IPS-11a (cell line): ENCODE measurements at regions not wholly inside any gene's neighbourhood (a gene's known extent, or its start where the extent isn't known, plus 50 kb on each side); places are given as distances from the start of the nearest gene placed in this dataset.

Experiments used
- H3K4me3 ChIP-seq: one replicate; pipeline ENCODE4 v1.5.1; 2013; ENCODE audit warnings: low read depth, low read length, control low read depth

DNA sequence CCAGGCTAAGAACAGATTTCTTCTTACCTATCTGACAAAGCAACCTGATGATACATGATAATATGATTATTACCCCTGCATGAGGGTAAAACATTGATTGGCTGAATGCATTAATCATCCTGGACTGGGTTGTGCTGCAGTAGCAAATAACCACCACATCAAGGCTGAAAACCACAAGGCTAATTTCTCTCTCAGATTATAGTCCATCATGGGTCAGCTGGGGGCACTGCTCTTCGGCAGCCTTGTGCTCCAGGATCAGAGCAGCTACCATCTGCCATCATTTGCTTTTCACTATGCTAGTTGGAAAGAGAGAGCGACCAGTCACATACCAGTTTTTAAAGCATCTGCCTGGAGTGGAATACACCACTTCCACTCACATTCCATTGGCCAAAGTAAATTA lies 383.5 kb downstream of the RASEF start:
- H3K4me3 ChIP-seq = no peak overlapping the region

DNA sequence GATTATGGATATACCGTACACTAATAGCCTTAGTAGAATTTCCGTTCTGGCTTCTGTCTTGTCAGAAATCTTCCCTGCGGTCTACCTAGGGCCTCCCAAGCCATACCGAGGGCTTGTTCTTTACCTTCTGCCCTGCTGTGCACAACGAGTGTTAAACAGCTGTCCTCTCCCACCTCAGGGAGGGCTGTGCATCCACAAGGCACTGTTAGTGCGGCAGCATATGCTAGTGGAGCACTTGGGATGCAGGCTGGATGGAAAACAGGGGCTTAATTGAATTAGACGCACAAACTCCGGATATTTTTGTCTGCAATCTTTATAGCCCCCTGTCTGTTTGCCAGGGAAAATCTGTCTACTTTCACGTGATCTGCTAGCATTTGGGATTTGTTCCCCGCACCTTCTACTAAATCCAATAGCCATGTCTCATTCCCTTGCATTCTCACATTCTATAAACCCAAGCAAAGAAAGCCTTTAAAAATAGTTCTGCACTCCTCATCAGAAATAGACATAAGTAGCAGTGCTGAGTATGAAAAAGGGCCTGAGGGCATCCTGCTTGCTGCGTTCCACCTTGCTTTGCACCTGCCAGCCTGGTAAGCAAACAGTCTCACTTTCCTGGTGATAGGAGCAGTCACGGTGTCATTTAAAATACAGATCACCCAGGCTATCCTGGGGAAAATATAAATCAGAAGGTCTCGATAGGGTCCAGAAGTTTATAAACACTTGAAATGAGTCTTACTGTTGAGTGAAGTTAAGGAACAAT lies 382.6 kb downstream of the RASEF start:
- no peak overlapping the region for H3K4me3 ChIP-seq

DNA sequence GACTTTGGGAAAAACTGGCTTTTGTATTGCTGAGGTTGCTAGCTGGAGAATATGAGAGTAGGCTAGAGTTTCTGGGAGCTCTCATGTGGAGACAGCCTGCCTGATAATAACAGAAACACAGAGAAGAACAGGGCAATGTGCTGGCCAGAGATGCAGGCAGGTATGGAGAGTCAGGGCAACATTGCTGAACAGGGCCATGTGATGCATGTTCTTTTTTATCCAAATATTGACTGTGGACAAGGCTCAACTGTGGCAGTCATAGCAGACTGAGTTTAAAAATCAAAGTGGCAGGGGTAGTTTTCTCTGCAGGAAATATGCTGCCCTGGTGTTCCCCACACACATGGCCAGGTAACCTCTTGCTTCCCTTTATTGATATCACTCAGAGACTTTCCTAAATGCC lies 381.1 kb downstream of the RASEF start:
- no peak overlapping the region for H3K4me3 ChIP-seq

DNA sequence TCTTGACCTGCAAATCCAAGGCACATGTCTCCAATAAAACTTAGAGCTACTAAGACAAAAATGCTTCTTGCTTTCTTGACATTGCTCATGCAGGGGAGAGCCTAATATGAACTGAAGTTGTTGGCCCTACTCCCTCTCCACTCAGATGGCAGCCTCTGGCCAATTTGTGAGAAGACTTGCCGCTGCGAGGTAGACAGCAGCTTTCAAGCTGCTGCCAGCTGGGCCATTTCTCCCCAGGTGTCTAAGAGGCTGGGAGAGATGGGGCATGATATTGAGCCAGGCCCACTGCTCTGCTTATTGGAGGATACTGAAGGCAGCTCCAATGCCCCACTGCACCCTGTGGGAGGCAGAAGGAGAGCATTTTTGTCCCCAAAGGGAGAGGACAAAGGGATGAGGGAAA lies 380.5 kb downstream of the RASEF start:
- no peak overlapping the region for H3K4me3 ChIP-seq

DNA sequence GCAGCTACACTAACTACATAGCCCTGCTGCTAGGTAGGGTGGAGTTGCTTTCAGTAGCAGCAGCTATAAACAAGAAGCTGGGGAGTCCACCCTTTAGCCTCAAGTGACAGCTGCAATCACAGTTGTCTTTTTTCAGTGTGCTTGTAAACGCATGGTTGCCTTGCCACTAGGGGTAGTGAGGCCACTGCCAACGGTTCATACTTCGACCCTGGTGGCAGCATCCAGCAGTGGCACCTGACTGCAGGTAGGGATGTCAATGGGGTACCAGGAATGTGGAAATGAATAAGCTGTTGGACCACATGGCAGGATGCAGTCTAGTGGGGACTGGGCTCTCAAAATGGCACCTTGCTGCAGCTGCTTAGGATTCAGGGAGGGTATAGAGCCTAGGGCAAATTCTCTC lies 367.2 kb downstream of the RASEF start:
- no peak overlapping the region for H3K4me3 ChIP-seq

DNA sequence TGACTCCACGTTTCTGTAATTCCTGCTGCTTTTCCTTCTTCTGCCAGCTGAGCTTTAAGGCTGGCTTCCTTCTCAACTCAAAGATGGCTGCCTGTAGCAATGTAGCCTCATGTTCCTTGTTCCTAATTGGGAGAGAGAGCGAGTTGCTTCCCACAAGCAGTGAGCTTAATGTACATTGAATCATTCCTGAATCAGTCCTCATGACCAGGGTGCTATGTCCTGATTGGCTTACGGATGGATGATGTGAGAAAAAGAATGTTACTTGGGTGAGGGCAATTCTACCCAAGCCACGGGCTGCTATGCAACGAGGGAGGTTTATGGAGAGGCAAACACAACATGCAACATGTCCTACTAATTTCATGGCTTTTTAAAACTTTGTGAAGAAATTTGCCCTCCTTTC lies 356.2 kb downstream of the RASEF start:
- no peak overlapping the region for H3K4me3 ChIP-seq

DNA sequence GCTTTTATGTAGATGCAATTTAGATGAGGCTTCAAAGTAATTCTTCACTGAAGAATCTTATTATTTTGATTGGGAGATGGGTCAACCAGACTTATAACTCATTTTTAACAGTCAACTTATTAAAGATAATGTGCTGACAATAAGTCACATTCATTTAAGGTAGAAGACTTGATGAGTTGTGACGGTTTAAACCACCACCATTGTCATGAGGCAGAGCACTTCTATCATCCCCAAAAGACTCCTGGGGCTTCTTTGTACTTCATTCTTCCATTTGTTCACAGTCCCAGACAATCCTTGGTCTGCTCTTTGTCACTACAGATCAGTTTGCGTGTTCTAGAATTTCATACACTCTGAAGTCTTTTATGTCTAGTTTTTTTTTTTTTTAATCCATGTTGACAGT lies 346.1 kb downstream of the RASEF start:
- H3K4me3 ChIP-seq = no peak overlapping the region

- no peak overlapping the region for H3K4me3 ChIP-seq
These were observed 342.4 kb downstream of the RASEF start for GRCh38 chr9:82720515-82720914.

DNA sequence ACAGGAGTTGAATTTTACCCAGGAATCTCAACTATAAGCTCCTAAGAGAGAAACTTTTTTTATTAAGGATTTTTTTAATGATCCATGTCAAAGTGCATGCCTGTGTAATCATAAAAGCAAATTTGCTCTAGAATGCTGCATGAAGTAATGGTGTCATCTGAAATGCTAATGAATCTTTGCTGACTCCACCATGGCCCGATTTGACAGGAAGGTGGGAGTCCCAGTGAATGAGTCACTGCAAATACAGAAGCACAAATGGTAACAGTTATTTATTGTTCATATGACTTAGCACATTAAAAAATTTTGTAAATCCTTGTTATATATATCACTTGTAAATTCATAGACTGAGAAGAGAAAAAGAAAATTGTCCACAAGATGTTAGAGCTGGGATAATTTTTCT lies 341.3 kb downstream of the RASEF start:
- no peak overlapping the region for H3K4me3 ChIP-seq

GRCh38 chr9:82722051-82722450 lies 340.9 kb downstream of the RASEF start:
- H3K4me3 ChIP-seq = no peak overlapping the region

DNA sequence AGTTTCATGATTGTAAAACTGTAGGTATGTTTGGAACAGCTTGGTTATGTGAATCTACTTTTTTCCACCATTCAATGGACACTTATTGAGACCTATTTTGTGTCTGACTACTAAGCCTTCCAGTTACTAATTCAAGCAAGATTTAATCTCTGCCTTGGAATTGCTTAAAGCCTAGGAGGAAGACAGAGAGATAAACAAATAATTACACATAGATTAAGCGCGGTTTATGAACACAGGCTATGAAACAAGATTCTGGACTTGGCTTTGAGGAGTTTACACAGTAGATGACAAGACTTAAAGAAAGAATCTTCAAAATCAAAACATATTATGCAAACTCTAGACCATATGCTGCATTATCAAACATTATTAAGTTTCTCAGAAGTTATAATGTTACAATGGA lies 340.4 kb downstream of the RASEF start:
- no peak overlapping the region for H3K4me3 ChIP-seq

- H3K4me3 ChIP-seq = no peak overlapping the region
These were observed 336.3 kb downstream of the RASEF start for GRCh38 chr9:82726424-82727276.

DNA sequence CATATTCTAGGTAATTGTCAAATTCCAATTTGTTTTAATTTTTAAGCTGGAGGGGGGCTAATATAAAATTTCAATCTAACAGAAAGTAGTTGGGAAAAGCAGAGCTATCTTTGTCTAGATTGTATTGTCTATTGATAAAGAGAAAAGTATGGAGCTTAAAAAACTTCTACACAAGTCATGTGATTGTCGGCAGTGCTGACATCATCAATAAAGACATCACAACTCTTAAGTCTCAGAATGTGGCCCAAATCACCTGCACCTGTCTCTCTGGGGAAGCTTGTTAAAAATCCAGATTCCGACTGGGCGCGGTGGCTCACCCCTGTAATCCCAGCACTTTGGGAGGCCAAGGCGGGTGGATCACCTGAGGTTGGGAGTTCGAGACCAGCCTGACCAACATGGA lies 333.8 kb downstream of the RASEF start:
- no peak overlapping the region for H3K4me3 ChIP-seq

GRCh38 chr9:82729991-82730589 lies 332.9 kb downstream of the RASEF start:
- H3K4me3 ChIP-seq = no peak overlapping the region

GRCh38 chr9:82732928-82733327 lies 330.0 kb downstream of the RASEF start:
- no peak overlapping the region for H3K4me3 ChIP-seq

DNA sequence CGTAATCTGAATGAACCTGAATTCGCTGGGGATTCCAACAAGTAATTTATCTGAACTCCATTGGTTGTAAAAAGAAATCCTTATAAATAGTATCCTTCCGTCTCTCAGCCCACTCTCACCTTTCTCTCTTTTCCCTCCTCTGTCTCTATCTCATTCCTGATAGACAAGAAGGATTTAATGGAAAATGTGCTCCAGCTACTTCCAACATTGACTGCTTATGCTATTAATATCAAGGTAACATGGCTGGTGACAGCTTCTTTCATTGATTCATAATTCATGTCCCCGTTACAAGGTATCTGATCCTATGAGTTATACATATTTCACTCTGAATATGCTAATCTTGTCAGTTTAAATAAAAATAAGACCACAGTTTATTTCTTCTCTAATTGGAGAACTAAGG lies 326.8 kb downstream of the RASEF start:
- no peak overlapping the region for H3K4me3 ChIP-seq

DNA sequence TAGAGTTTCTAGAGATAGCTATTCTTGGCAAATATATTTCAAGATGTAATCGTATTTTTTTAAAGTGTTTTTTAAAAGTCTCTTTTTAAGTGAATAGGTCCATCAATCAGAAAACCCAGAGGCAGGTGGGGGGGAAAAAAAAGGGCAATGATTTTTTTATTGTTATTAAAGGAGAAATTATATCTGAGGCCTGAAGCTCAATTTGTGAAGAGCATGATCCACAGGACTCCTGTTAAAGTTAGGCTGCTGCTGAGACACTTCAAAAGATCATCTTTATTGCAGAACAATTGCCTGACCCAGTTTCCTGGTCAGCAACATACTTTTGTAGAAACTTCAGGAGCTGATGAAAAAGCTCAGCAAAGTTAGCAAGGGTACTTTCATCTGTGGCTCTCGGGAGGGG lies 326.2 kb downstream of the RASEF start:
- H3K4me3 ChIP-seq = no peak overlapping the region

DNA sequence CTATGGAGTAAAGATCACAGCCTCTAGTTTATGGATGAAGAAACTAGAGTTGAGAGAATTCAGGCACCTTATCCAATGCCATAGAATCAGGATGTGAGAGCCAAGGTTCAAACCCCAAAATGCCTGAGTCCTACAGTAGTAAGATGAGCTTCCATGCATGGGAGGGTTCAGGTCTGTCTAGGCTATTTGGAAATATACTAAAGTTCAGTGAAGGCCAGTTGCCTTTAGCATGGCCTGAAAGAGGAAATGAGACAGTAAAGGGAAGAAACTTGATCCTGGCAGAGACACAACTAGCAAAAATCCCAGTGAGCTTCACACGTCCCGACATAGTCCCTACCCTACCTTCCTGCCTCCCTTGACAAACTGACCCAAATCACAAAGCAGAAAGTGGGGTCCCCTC lies 317.0 kb downstream of the RASEF start:
- H3K4me3 ChIP-seq = no peak overlapping the region

- no peak overlapping the region for H3K4me3 ChIP-seq
These were observed 312.5 kb downstream of the RASEF start for GRCh38 chr9:82750411-82750913.

- no peak overlapping the region for H3K4me3 ChIP-seq
These were observed 305.0 kb downstream of the RASEF start for GRCh38 chr9:82757924-82758323.

GRCh38 chr9:82761027-82761426 lies 301.9 kb downstream of the RASEF start:
- H3K4me3 ChIP-seq = no peak overlapping the region

DNA sequence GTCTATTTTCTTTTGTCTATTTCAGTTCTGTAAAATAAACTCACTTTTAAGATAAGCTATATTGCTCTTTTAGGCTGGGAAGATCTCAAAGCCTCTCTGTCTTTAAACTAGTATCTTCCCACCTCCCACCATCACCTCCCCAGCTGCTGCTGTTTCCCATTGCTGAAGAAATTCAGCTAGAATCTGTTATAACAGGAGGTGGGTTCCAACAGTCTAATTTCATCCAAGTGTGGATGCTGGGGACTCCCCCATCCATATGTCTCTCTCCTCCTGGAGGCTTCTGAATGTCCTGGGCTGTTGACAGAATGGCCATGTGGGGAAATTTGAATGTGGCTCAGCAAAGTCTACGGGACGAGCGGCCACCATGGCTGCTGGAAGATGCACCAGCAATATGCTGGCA lies 301.0 kb downstream of the RASEF start:
- no peak overlapping the region for H3K4me3 ChIP-seq
